Suprapubic skin (tissue), 3 donors: ENCODE measurements at regions not wholly inside any gene's neighbourhood (a gene's known extent, or its start where the extent isn't known, plus 50 kb on each side); places are given as distances from the start of the nearest gene placed in this dataset.

Experiments used
- CTCF ChIP-seq, 2 donors: fragments of 200-600 bp in 1 of 2; fragments of 450-650 bp in 1 of 2; sonication (generic) in 1 of 2; IDR thresholded peaks; one replicate each; pipeline ENCODE4 v1.5.1; 2016 to 2019; ENCODE audit warnings: antibody characterized with exemption in 2 of 2, mild to moderate bottlenecking in 1 of 2, moderate library complexity in 1 of 2
- EP300 ChIP-seq: sonication (generic); formaldehyde crosslinking; IDR thresholded peaks from one replicate; pipeline ENCODE4 v1.6.1; 2017; ENCODE audit warnings: antibody characterized with exemption
- POLR2A ChIP-seq, 2 donors: fragments of 450-650 bp; IDR thresholded peaks; one replicate each; pipeline ENCODE4 v1.6.1; 2017; ENCODE audit warnings: antibody characterized with exemption in 2 of 2, mild to moderate bottlenecking in 2 of 2, moderate library complexity in 2 of 2

- TF ChIP-seq POLR2A (IDR thresholded peaks at IDR 0.05) (no peak), CTCF (IDR thresholded peaks at IDR 0.05) (no peak), EP300 (no peak)
These were observed 545.1 kb upstream of the ATP2B1 start for GRCh38 chr12:90253674-90254181.
